ENCODE measurements at regions not wholly inside any gene's neighbourhood (a gene's known extent, or its start where the extent isn't known, plus 50 kb on each side); places are given as distances from the start of the nearest gene placed in this dataset.

DNA sequence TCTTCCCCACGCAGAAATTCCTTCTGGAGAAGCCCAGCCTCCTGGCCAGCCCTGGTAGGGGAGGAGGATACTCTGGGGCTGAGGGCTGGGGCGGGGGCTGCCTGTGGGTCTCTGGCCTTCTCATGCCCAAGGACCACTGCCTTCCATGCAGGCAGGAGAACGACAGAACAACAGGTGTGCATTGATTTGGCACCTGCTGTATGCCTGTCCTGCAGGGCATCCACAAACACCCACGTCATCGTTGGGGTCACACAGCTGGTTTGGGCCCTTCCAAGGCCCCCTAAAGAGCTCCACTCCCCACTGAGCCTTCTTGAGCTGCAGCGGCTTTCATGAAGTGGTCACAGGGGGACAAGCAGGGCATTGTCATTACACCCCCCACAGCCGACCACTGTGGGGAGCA is 60.4 kb downstream of the PHETA1 start:
- TF ChIP-seq ZNF274 (IDR thresholded peaks at IDR 0.05; ENCODE audit: low read depth, low read length) = no peak
- TF ChIP-seq YY1 (IDR thresholded peaks at IDR 0.05; ENCODE audit: insufficient read depth, insufficient read length) = no peak
- TF ChIP-seq SUZ12 (IDR thresholded peaks at IDR 0.05; ENCODE audit: extremely low read depth, insufficient read depth, insufficient read length) = no peak
